ENCODE measurements at regions not wholly inside any gene's neighbourhood (a gene's known extent, or its start where the extent isn't known, plus 50 kb on each side); places are given as distances from the start of the nearest gene placed in this dataset.

GRCh38 chr2:199590321-199591203 lies 132.8 kb upstream of the SATB2 start:
- H2AFZ ChIP-seq (ENCODE audit: low read length): no peak overlapping the region
- H3K27me3 ChIP-seq (ENCODE audit: insufficient read depth, low read length): no peaks in the 10 kb centered on the region
- H3K9me2 ChIP-seq (ENCODE audit: low read depth, low read length): no peaks in the 10 kb centered on the region
- H3K9ac ChIP-seq (ENCODE audit: low read length): no peak overlapping the region
- no peaks in the 10 kb centered on the region for H3K36me3 ChIP-seq (ENCODE audit: insufficient read depth, low read length)
- H3K27ac ChIP-seq (ENCODE audit: low read depth, low read length, poor library complexity, severe bottlenecking): no peak overlapping the region
- H3F3A ChIP-seq (ENCODE audit: insufficient read depth, low read length): no peaks in the 10 kb centered on the region
- no peak overlapping the region for H3K4me2 ChIP-seq (ENCODE audit: low read length)
- no peaks in the 10 kb centered on the region for H3K4me1 ChIP-seq (ENCODE audit: insufficient read depth, low read length, severe bottlenecking)
- H3K79me2 ChIP-seq (ENCODE audit: insufficient read depth, low read length): no peaks in the 10 kb centered on the region
- no peak overlapping the region for H3K4me3 ChIP-seq (ENCODE audit: low read depth, low read length, poor library complexity, severe bottlenecking)
- TF ChIP-seq CTCF (IDR thresholded peaks at IDR 0.05; ENCODE audit: low read length) (no peak), EZH2 (IDR thresholded peaks at IDR 0.05; ENCODE audit: borderline replicate concordance, low read length) (no peak)
- no peaks in the 10 kb centered on the region for H4K20me1 ChIP-seq (ENCODE audit: insufficient read depth, low read length)
- H3K9me3 ChIP-seq (ENCODE audit: low read length): no peaks in the 10 kb centered on the region

- no peaks in the 10 kb centered on the region for H3F3A ChIP-seq (ENCODE audit: insufficient read depth, low read length)
- no peak for TF ChIP-seq CTCF (IDR thresholded peaks at IDR 0.05; ENCODE audit: low read length)
- no peak for TF ChIP-seq EZH2 (IDR thresholded peaks at IDR 0.05; ENCODE audit: borderline replicate concordance, low read length)
- no peaks in the 10 kb centered on the region for H3K4me1 ChIP-seq (ENCODE audit: insufficient read depth, low read length, severe bottlenecking)
- no peaks in the 10 kb centered on the region for H3K9me3 ChIP-seq (ENCODE audit: low read length)
- H3K79me2 ChIP-seq (ENCODE audit: insufficient read depth, low read length): no peaks in the 10 kb centered on the region
- no peaks in the 10 kb centered on the region for H3K27me3 ChIP-seq (ENCODE audit: insufficient read depth, low read length)
- H4K20me1 ChIP-seq (ENCODE audit: insufficient read depth, low read length): no peaks in the 10 kb centered on the region
- H3K27ac ChIP-seq (ENCODE audit: low read depth, low read length, poor library complexity, severe bottlenecking): no peak overlapping the region
- H3K36me3 ChIP-seq (ENCODE audit: insufficient read depth, low read length): no peaks in the 10 kb centered on the region
- no peak overlapping the region for H3K4me3 ChIP-seq (ENCODE audit: low read depth, low read length, poor library complexity, severe bottlenecking)
- no peaks in the 10 kb centered on the region for H3K9me2 ChIP-seq (ENCODE audit: low read depth, low read length)
- no peak overlapping the region for H3K4me2 ChIP-seq (ENCODE audit: low read length)
- no peak overlapping the region for H2AFZ ChIP-seq (ENCODE audit: low read length)
- no peak overlapping the region for H3K9ac ChIP-seq (ENCODE audit: low read length)
These were observed 131.6 kb upstream of the SATB2 start for GRCh38 chr2:199589306-199589705.

GRCh38 chr2:199588054-199588453 lies 130.3 kb upstream of the SATB2 start:
- no peaks in the 10 kb centered on the region for H3K4me1 ChIP-seq (ENCODE audit: insufficient read depth, low read length, severe bottlenecking)
- H3K9ac ChIP-seq (ENCODE audit: low read length): no peak overlapping the region
- H3K27me3 ChIP-seq (ENCODE audit: insufficient read depth, low read length): no peaks in the 10 kb centered on the region
- H3K4me2 ChIP-seq (ENCODE audit: low read length): no peak overlapping the region
- no peak overlapping the region for H2AFZ ChIP-seq (ENCODE audit: low read length)
- H3F3A ChIP-seq (ENCODE audit: insufficient read depth, low read length): no peaks in the 10 kb centered on the region
- no peaks in the 10 kb centered on the region for H3K79me2 ChIP-seq (ENCODE audit: insufficient read depth, low read length)
- H4K20me1 ChIP-seq (ENCODE audit: insufficient read depth, low read length): no peaks in the 10 kb centered on the region
- H3K36me3 ChIP-seq (ENCODE audit: insufficient read depth, low read length): no peaks in the 10 kb centered on the region
- no peaks in the 10 kb centered on the region for H3K9me3 ChIP-seq (ENCODE audit: low read length)
- no peak overlapping the region for H3K4me3 ChIP-seq (ENCODE audit: low read depth, low read length, poor library complexity, severe bottlenecking)
- no peak for TF ChIP-seq EZH2 (IDR thresholded peaks at IDR 0.05; ENCODE audit: borderline replicate concordance, low read length)
- TF ChIP-seq CTCF (IDR thresholded peaks at IDR 0.05; ENCODE audit: low read length): no peak
- no peak overlapping the region for H3K27ac ChIP-seq (ENCODE audit: low read depth, low read length, poor library complexity, severe bottlenecking)
- H3K9me2 ChIP-seq (ENCODE audit: low read depth, low read length): no peaks in the 10 kb centered on the region

Measured in OCI-LY1 (cell line).